HS-5 (cell line): ENCODE measurements at regions not wholly inside any gene's neighbourhood (a gene's known extent, or its start where the extent isn't known, plus 50 kb on each side); places are given as distances from the start of the nearest gene placed in this dataset.
"Not testable (repeated sequence)": the region's sequence is repeated elsewhere in the genome, so short reads cannot be mapped to it uniquely, and the experiment has no call there.

ENCODE experiments used
- DNase-seq: peaks from one replicate; pipeline ENCODE4 v3.0.0-alpha.2; 2012; ENCODE audit warnings: low read depth

GRCh38 chr16:35102780-35103403, 1643.5 kb downstream of the TP53TG3F start:
- DNase-seq = no peak

GRCh38 chr16:35111772-35112171, 1652.4 kb downstream of the TP53TG3F start:
- not testable (repeated sequence) for DNase-seq

- no peak for DNase-seq
These were observed 1672.0 kb downstream of the TP53TG3F start for GRCh38 chr16:35131429-35131828.

- DNase-seq = no peak
These were observed 1675.1 kb downstream of the TP53TG3F start for GRCh38 chr16:35134471-35134870.

GRCh38 chr16:35140293-35140986, 1681.0 kb downstream of the TP53TG3F start:
- DNase-seq = no peak

GRCh38 chr16:35141303-35141702, 1681.9 kb downstream of the TP53TG3F start:
- no peak for DNase-seq

GRCh38 chr16:35142147-35142808, 1682.9 kb downstream of the TP53TG3F start:
- DNase-seq = no peak

GRCh38 chr16:35142809-35143192, 1683.4 kb downstream of the TP53TG3F start:
- DNase-seq = no peak

- no peak for DNase-seq
These were observed 1685.0 kb downstream of the TP53TG3F start for GRCh38 chr16:35144212-35144932.

GRCh38 chr16:35146031-35146710, 1686.8 kb downstream of the TP53TG3F start:
- no peak for DNase-seq

- DNase-seq = no peak
These were observed 1687.5 kb downstream of the TP53TG3F start for GRCh38 chr16:35146723-35147458.

- no peak for DNase-seq
These were observed 1688.4 kb downstream of the TP53TG3F start for GRCh38 chr16:35147556-35148504.

GRCh38 chr16:35148748-35149147, 1689.3 kb downstream of the TP53TG3F start:
- DNase-seq = no peak

GRCh38 chr16:35149550-35149949, 1690.1 kb downstream of the TP53TG3F start:
- no peak for DNase-seq

GRCh38 chr16:35150805-35151312, 1691.4 kb downstream of the TP53TG3F start:
- DNase-seq = no peak

- DNase-seq = no peak
These were observed 1692.7 kb downstream of the TP53TG3F start for GRCh38 chr16:35152067-35152627.

- DNase-seq = no peak
These were observed 1695.2 kb downstream of the TP53TG3F start for GRCh38 chr16:35154627-35155026.

- DNase-seq = not testable (repeated sequence)
These were observed 1698.1 kb downstream of the TP53TG3F start for GRCh38 chr16:35157549-35157948.

GRCh38 chr16:35169324-35169723, 1709.9 kb downstream of the TP53TG3F start:
- not testable (repeated sequence) for DNase-seq

- not testable (repeated sequence) for DNase-seq
These were observed 1710.6 kb downstream of the TP53TG3F start for GRCh38 chr16:35170061-35170460.
